ENCODE measurements at regions not wholly inside any gene's neighbourhood (a gene's known extent, or its start where the extent isn't known, plus 50 kb on each side); places are given as distances from the start of the nearest gene placed in this dataset.

DNA sequence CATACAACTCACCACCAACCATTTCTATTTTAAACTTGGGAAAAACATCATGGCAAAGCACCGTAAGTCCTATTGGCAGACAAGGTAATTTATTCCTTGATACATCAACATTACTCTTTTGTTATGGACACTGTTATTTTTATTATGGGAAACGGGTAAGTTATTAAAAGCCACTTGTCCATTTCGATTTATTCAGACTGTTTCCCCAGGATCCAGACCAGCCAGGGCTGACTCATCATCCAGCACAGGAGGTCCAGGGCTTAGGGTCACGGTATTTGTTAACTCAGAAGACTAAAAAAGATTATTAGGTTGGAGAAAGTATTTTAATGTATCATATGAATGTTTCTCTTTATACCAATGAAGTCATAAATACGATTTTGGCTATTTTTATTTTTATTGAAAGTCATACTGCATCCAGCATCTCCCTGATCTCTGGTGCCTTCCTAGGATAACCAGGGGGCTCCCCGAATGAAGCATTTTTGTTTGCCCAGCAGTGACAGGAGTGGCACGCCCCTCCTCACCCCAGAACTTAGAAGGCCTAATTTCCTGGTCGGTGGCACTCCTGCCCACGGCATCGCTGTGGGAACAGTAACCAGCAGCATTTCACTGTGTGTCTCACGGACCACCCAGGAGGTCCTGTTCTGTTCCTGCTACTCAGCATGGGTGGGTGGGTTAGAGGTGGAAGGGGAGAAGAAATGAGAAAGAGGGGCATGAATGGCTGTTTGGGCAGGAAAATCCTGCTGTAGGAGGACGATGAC lies 446.1 kb downstream of the EIPR1 start:
- no peaks in the 10 kb centered on the region for H3K27me3 ChIP-seq (ENCODE audit: control insufficient read depth, insufficient read depth, low read length, poor library complexity, severe bottlenecking)
- Mint-ChIP-seq H3K27ac (no peak overlapping the region), H3K4me3 (no peak overlapping the region), H3K4me1 (no peaks in the 10 kb centered on the region), H3K9me3 (peaks cover 11% of the 10 kb centered on the region), H3K27me3 (ENCODE audit: insufficient read depth) (peaks cover 2% of the 10 kb centered on the region), H3K36me3 (ENCODE audit: low read depth) (no peaks in the 10 kb centered on the region)
- H3K4me3 ChIP-seq (ENCODE audit: low read length): no peak overlapping the region
- no peak overlapping the region for H3K27ac ChIP-seq (ENCODE audit: low read depth, low read length)
- 83 to 93% methylated on average over 2 to 12 of the region's 12 CpGs for WGBS, 2 experiments (ENCODE audit: insufficient coverage in 1 of 2, insufficient read length in 1 of 2)
- H3K9ac ChIP-seq (ENCODE audit: extremely low read depth, low read length, poor library complexity, severe bottlenecking): no peak overlapping the region
- TF ChIP-seq, protein P1, sequence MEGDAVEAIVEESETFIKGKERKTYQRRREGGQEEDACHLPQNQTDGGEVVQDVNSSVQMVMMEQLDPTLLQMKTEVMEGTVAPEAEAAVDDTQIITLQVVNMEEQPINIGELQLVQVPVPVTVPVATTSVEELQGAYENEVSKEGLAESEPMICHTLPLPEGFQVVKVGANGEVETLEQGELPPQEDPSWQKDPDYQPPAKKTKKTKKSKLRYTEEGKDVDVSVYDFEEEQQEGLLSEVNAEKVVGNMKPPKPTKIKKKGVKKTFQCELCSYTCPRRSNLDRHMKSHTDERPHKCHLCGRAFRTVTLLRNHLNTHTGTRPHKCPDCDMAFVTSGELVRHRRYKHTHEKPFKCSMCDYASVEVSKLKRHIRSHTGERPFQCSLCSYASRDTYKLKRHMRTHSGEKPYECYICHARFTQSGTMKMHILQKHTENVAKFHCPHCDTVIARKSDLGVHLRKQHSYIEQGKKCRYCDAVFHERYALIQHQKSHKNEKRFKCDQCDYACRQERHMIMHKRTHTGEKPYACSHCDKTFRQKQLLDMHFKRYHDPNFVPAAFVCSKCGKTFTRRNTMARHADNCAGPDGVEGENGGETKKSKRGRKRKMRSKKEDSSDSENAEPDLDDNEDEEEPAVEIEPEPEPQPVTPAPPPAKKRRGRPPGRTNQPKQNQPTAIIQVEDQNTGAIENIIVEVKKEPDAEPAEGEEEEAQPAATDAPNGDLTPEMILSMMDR (conservative IDR thresholded peaks at IDR 0.05): no peak
- no peaks in the 10 kb centered on the region for H3K36me3 ChIP-seq (ENCODE audit: control insufficient read depth, insufficient read depth, low read length)
- no peaks in the 10 kb centered on the region for H3K4me1 ChIP-seq (ENCODE audit: control insufficient read depth, insufficient read depth, low read length)
- peak; percentile 14 for DNase-seq
- no peaks in the 10 kb centered on the region for H3K9me3 ChIP-seq (ENCODE audit: control insufficient read depth, low read length)

DNA sequence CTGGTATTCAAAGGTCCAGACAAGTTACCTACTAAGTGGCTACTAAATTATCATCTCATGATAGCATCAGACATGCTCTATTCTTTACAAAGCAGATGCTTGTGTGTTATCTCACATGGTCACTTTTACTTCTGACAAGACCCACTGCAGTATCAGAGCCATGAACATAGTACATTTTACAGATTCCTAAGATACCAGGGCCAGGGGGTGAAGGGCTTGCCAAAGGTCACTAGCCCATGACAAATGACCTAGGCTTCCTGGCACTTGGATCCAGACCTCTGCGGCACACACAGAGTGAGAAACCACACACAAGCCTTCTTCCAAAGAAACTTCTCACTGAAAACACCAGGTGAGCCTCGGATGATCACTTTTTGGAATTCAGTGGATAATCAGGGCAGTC lies 446.8 kb downstream of the EIPR1 start:
- Mint-ChIP-seq H3K27ac (no peak overlapping the region), H3K27me3 (ENCODE audit: insufficient read depth) (peaks cover 2% of the 10 kb centered on the region), H3K36me3 (ENCODE audit: low read depth) (no peaks in the 10 kb centered on the region), H3K4me1 (no peaks in the 10 kb centered on the region), H3K4me3 (no peak overlapping the region), H3K9me3 (peaks cover 11% of the 10 kb centered on the region)
- no peaks in the 10 kb centered on the region for H3K4me1 ChIP-seq (ENCODE audit: control insufficient read depth, insufficient read depth, low read length)
- no peak overlapping the region for H3K4me3 ChIP-seq (ENCODE audit: low read length)
- WGBS, 2 experiments (ENCODE audit: insufficient coverage in 1 of 2, insufficient read length in 1 of 2): 83% methylated on average over 2 of the region's 2 CpGs; no CpG with 5 or more reads in 1 of the 2 experiments
- DNase-seq: peak; percentile 15
- H3K36me3 ChIP-seq (ENCODE audit: control insufficient read depth, insufficient read depth, low read length): no peaks in the 10 kb centered on the region
- TF ChIP-seq, protein P1 (conservative IDR thresholded peaks at IDR 0.05): no peak
- no peaks in the 10 kb centered on the region for H3K9me3 ChIP-seq (ENCODE audit: control insufficient read depth, low read length)
- no peak overlapping the region for H3K9ac ChIP-seq (ENCODE audit: extremely low read depth, low read length, poor library complexity, severe bottlenecking)
- no peaks in the 10 kb centered on the region for H3K27me3 ChIP-seq (ENCODE audit: control insufficient read depth, insufficient read depth, low read length, poor library complexity, severe bottlenecking)
- H3K27ac ChIP-seq (ENCODE audit: low read depth, low read length): no peak overlapping the region

DNA sequence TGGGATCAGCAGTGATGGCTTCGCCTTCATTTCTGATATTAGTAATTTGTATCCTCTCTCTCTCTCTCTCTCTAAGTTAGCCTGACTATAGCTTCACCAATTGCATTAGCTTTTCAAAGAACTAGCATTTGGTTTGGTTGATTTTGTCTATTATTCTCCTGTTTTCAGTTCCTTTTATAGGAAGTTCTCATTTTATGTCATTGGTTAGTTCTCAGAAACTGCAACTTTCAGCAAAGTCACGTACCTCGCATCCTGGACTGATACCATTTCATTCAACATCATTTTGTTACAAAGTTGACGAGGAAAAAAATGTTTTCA lies 450.8 kb downstream of the EIPR1 start:
- Mint-ChIP-seq H3K27ac (no peak overlapping the region), H3K4me3 (no peak overlapping the region), H3K36me3 (ENCODE audit: low read depth) (no peaks in the 10 kb centered on the region), H3K9me3 (peaks cover 11% of the 10 kb centered on the region), H3K4me1 (no peaks in the 10 kb centered on the region), H3K27me3 (ENCODE audit: insufficient read depth) (peaks cover 2% of the 10 kb centered on the region)
- TF ChIP-seq, protein P1 (conservative IDR thresholded peaks at IDR 0.05): no peak
- DNase-seq: no peak
- H3K27ac ChIP-seq (ENCODE audit: low read depth, low read length): no peak overlapping the region
- no peaks in the 10 kb centered on the region for H3K9me3 ChIP-seq (ENCODE audit: control insufficient read depth, low read length)
- no peaks in the 10 kb centered on the region for H3K36me3 ChIP-seq (ENCODE audit: control insufficient read depth, insufficient read depth, low read length)
- no peaks in the 10 kb centered on the region for H3K27me3 ChIP-seq (ENCODE audit: control insufficient read depth, insufficient read depth, low read length, poor library complexity, severe bottlenecking)
- no peaks in the 10 kb centered on the region for H3K4me1 ChIP-seq (ENCODE audit: control insufficient read depth, insufficient read depth, low read length)
- no peak overlapping the region for H3K4me3 ChIP-seq (ENCODE audit: low read length)
- 43 to 66% methylated on average over 2 to 4 of the region's 4 CpGs for WGBS, 2 experiments (ENCODE audit: insufficient coverage in 1 of 2, insufficient read length in 1 of 2)
- no peak overlapping the region for H3K9ac ChIP-seq (ENCODE audit: extremely low read depth, low read length, poor library complexity, severe bottlenecking)
